ENCODE measurements at regions not wholly inside any gene's neighbourhood (a gene's known extent, or its start where the extent isn't known, plus 50 kb on each side); places are given as distances from the start of the nearest gene placed in this dataset.

- Histone ChIP-seq H3K4me3 (no peak overlapping the region), H3K27ac (replicated peaks in 1 of 4) (no peak overlapping the region), H3K9me3 (no peaks in the 10 kb centered on the region), H3K4me1 (no peaks in the 10 kb centered on the region), H3K27me3 (no peaks in the 10 kb centered on the region), H3K36me3 (no peaks in the 10 kb centered on the region)
- intact Hi-C loops (cut with DNase I): no loop called here
- TF ChIP-seq EP300 (IDR thresholded peaks at IDR 0.05): no peak
- TF ChIP-seq POLR2AphosphoS5 (IDR thresholded peaks at IDR 0.05): no peak
- no peak for TF ChIP-seq CTCF (IDR thresholded peaks at IDR 0.05)
- no peak for TF ChIP-seq POLR2A (IDR thresholded peaks at IDR 0.05; ENCODE audit: low read depth)
- DNase-seq (ENCODE audit: extremely low spot score): no peak
- 71% methylated on average over 4 of the region's 4 CpGs for WGBS
Measured at GRCh38 chr4:28357990-28358389, 1497.3 kb downstream of the STIM2 start.

GRCh38 chr4:28358606-28359005, 1498.0 kb downstream of the STIM2 start:
- TF ChIP-seq CTCF (IDR thresholded peaks at IDR 0.05) (no peak), POLR2AphosphoS5 (IDR thresholded peaks at IDR 0.05) (no peak), POLR2A (IDR thresholded peaks at IDR 0.05; ENCODE audit: low read depth) (no peak), EP300 (IDR thresholded peaks at IDR 0.05) (no peak)
- 56% methylated on average over 2 of the region's 2 CpGs for WGBS
- Histone ChIP-seq H3K27me3 (no peaks in the 10 kb centered on the region), H3K4me1 (no peaks in the 10 kb centered on the region), H3K27ac (replicated peaks in 1 of 4) (no peak overlapping the region), H3K4me3 (no peak overlapping the region), H3K36me3 (no peaks in the 10 kb centered on the region), H3K9me3 (no peaks in the 10 kb centered on the region)
- intact Hi-C loops (cut with DNase I): no loop called here
- no peak for DNase-seq (ENCODE audit: extremely low spot score)

GRCh38 chr4:28360681-28361080, 1500.0 kb downstream of the STIM2 start:
- Histone ChIP-seq H3K4me3 (no peak overlapping the region), H3K4me1 (no peaks in the 10 kb centered on the region), H3K9me3 (no peaks in the 10 kb centered on the region), H3K36me3 (no peaks in the 10 kb centered on the region), H3K27me3 (no peaks in the 10 kb centered on the region), H3K27ac (replicated peaks in 1 of 4) (no peak overlapping the region)
- 76% methylated on average over 2 of the region's 2 CpGs for WGBS
- intact Hi-C loops (cut with DNase I): no loop called here
- no peak for DNase-seq (ENCODE audit: extremely low spot score)
- TF ChIP-seq CTCF (IDR thresholded peaks at IDR 0.05) (no peak), EP300 (IDR thresholded peaks at IDR 0.05) (no peak), POLR2A (IDR thresholded peaks at IDR 0.05; ENCODE audit: low read depth) (no peak), POLR2AphosphoS5 (IDR thresholded peaks at IDR 0.05) (no peak)

GRCh38 chr4:28362169-28362568, 1501.5 kb downstream of the STIM2 start:
- 83% methylated on average over 4 of the region's 4 CpGs for WGBS
- Histone ChIP-seq H3K27ac (replicated peaks in 1 of 4) (no peak overlapping the region), H3K36me3 (no peaks in the 10 kb centered on the region), H3K27me3 (no peaks in the 10 kb centered on the region), H3K4me3 (no peak overlapping the region), H3K4me1 (no peaks in the 10 kb centered on the region), H3K9me3 (no peaks in the 10 kb centered on the region)
- no peak for DNase-seq (ENCODE audit: extremely low spot score)
- intact Hi-C loops (cut with DNase I): no loop called here
- no peak for TF ChIP-seq CTCF (IDR thresholded peaks at IDR 0.05)
- no peak for TF ChIP-seq POLR2AphosphoS5 (IDR thresholded peaks at IDR 0.05)
- TF ChIP-seq POLR2A (IDR thresholded peaks at IDR 0.05; ENCODE audit: low read depth): no peak
- no peak for TF ChIP-seq EP300 (IDR thresholded peaks at IDR 0.05)

GRCh38 chr4:28369499-28369898, 1508.9 kb downstream of the STIM2 start:
- Histone ChIP-seq H3K4me1 (no peaks in the 10 kb centered on the region), H3K27ac (replicated peaks in 1 of 4) (no peak overlapping the region), H3K4me3 (no peak overlapping the region), H3K27me3 (no peaks in the 10 kb centered on the region), H3K36me3 (no peaks in the 10 kb centered on the region), H3K9me3 (no peaks in the 10 kb centered on the region)
- intact Hi-C loops (cut with DNase I): no loop called here
- TF ChIP-seq POLR2A (IDR thresholded peaks at IDR 0.05; ENCODE audit: low read depth): no peak
- TF ChIP-seq EP300 (IDR thresholded peaks at IDR 0.05): no peak
- no peak for TF ChIP-seq CTCF (IDR thresholded peaks at IDR 0.05)
- TF ChIP-seq POLR2AphosphoS5 (IDR thresholded peaks at IDR 0.05): no peak
- 82% methylated on average over 1 of the region's 1 CpG for WGBS
- DNase-seq (ENCODE audit: extremely low spot score): no peak

All from esophagus muscularis mucosa (tissue), 4 donors.